HEK293T (cell line): ENCODE measurements at regions not wholly inside any gene's neighbourhood (a gene's known extent, or its start where the extent isn't known, plus 50 kb on each side); places are given as distances from the start of the nearest gene placed in this dataset.

Experiments used
- ARNT ChIP-seq: fragments of 450-650 bp; IDR thresholded peaks from 2 replicates; pipeline ENCODE4 v1.6.1; 2017; ENCODE audit warnings: mild to moderate bottlenecking
- BHLHE40 ChIP-seq: fragments of 450-650 bp; IDR thresholded peaks from 2 replicates; pipeline ENCODE4 v1.6.1; 2016; ENCODE audit warnings: mild to moderate bottlenecking, moderate library complexity, borderline replicate concordance
- ELF4 ChIP-seq: fragments of 450-650 bp; IDR thresholded peaks from 2 replicates; pipeline ENCODE4 v1.6.1; 2017; ENCODE audit warnings: antibody characterized with exemption
- FOXA1 ChIP-seq: fragments of 450-650 bp; IDR thresholded peaks from 2 replicates; pipeline ENCODE4 v1.6.1; 2016; ENCODE audit warnings: mild to moderate bottlenecking
- FOXM1 ChIP-seq: fragments of 450-650 bp; IDR thresholded peaks from 2 replicates; pipeline ENCODE4 v1.6.1; 2017; ENCODE audit warnings: mild to moderate bottlenecking, borderline replicate concordance
- L3MBTL2 ChIP-seq: fragments of 450-650 bp; conservative IDR thresholded peaks from 2 replicates; pipeline ENCODE4 v1.6.1; 2016; ENCODE audit warnings: mild to moderate bottlenecking
- NFRKB ChIP-seq: fragments of 450-650 bp; IDR thresholded peaks from 2 replicates; pipeline ENCODE4 v1.6.1; 2016; ENCODE audit warnings: mild to moderate bottlenecking, moderate library complexity
- PKNOX1 ChIP-seq: fragments of 450-650 bp; IDR thresholded peaks from 2 replicates; pipeline ENCODE4 v1.6.1; 2016
- TARDBP ChIP-seq: fragments of 450-650 bp; IDR thresholded peaks from 2 replicates; pipeline ENCODE4 v1.6.1; 2016
- ZNF384 ChIP-seq: fragments of 450-650 bp; IDR thresholded peaks from 2 replicates; pipeline ENCODE4 v1.6.1; 2016

DNA sequence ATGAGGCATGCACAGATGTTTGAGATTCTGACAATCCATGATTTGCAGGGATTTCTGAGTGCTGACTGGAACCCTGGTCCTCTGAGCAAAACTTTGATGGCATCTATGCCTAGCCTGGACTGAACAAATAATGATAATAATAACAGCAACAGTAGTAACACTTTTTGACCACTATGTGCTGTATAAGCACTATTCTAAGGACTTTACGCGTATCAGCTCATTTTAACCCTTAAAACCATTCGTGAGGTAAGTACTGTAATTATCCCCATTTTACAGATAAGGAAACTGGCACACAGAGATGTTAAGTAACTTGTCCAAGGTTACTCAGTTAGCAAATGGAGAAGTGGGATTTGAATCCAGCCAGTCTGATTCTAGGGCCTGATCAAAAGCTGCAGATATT lies 168.4 kb downstream of the C11orf91 start:
- TF ChIP-seq ELF4 (no peak), BHLHE40 (no peak), L3MBTL2 (no peak), TARDBP (no peak), ARNT (no peak), NFRKB (no peak), PKNOX1 (no peak), FOXM1 (no peak), FOXA1 (no peak), ZNF384 (no peak)
